Smooth muscle cell (in vitro differentiated cells): ENCODE measurements at regions not wholly inside any gene's neighbourhood (a gene's known extent, or its start where the extent isn't known, plus 50 kb on each side); places are given as distances from the start of the nearest gene placed in this dataset.

ENCODE experiments used
- DNase-seq: peaks from one replicate; lab custom pipeline; 2025; ENCODE audit not compliant: unreplicated experiment; lab: John Stamatoyannopoulos, UW
- H2AFZ ChIP-seq: fragments of 200-600 bp; sonication (generic); 2 replicates; pipeline ENCODE4 v1.6.0; 2016; ENCODE audit warnings: antibody characterized with exemption, low read depth, mild to moderate bottlenecking
- H3F3A ChIP-seq: fragments of 200-600 bp; sonication (generic); 2 replicates; pipeline ENCODE4 v1.6.0; 2017; ENCODE audit warnings: antibody characterized with exemption, low read depth
- H3K27ac ChIP-seq: fragments of 200-600 bp; sonication (generic); 2 replicates; pipeline ENCODE4 v1.5.1; 2016; ENCODE audit warnings: low read depth, mild to moderate bottlenecking
- H3K27me3 ChIP-seq: fragments of 200-600 bp; sonication (generic); 2 replicates; pipeline ENCODE4 v1.6.1; 2016; ENCODE audit warnings: low read depth, mild to moderate bottlenecking
- H3K36me3 ChIP-seq: fragments of 200-600 bp; sonication (generic); 2 replicates; pipeline ENCODE4 v1.5.1; 2016; ENCODE audit warnings: low read depth
- H3K4me1 ChIP-seq: fragments of 200-600 bp; sonication (generic); 2 replicates; pipeline ENCODE4 v1.5.1; 2016; ENCODE audit warnings: low read depth
- H3K4me2 ChIP-seq: fragments of 200-600 bp; sonication (generic); 2 replicates; pipeline ENCODE4 v1.6.0; 2016; ENCODE audit warnings: mild to moderate bottlenecking
- H3K4me3 ChIP-seq: fragments of 200-600 bp; sonication (generic); 2 replicates; pipeline ENCODE4 v1.5.1; 2016; ENCODE audit warnings: mild to moderate bottlenecking
- H3K79me2 ChIP-seq: fragments of 200-600 bp; sonication (generic); 2 replicates; pipeline ENCODE4 v1.6.0; 2016; ENCODE audit warnings: low read depth, mild to moderate bottlenecking
- H3K9ac ChIP-seq: fragments of 200-600 bp; sonication (generic); 2 replicates; pipeline ENCODE4 v1.6.0; 2016; ENCODE audit warnings: low read depth
- H3K9me3 ChIP-seq: fragments of 200-600 bp; sonication (generic); replicated peaks from 2 replicates; pipeline ENCODE4 v1.5.1; 2016; ENCODE audit warnings: low read depth
- H4K20me1 ChIP-seq: fragments of 200-600 bp; sonication (generic); 2 replicates; pipeline ENCODE4 v1.6.0; 2016; ENCODE audit warnings: low read depth
- CTCF ChIP-seq: fragments of 200-600 bp; sonication (generic); IDR thresholded peaks from 2 replicates; pipeline ENCODE4 v1.5.1; 2017; ENCODE audit warnings: borderline replicate concordance, mild to moderate bottlenecking, antibody characterized with exemption; ENCODE audit not compliant: insufficient read depth, poor library complexity, severe bottlenecking
- WGBS: methylation state at CpG from one replicate; pipeline ENCODE4 v1.1.7; 2016; ENCODE audit warnings: low lambda C conversion rate; 5-methylcytosine and 5-hydroxymethylcytosine counted together

- DNase-seq = no peak
- Histone ChIP-seq H3K27ac (peak overlapping the region; percentile 31), H3K79me2 (no peaks in the 10 kb centered on the region), H3F3A (no peaks in the 10 kb centered on the region), H3K36me3 (no peaks in the 10 kb centered on the region), H3K9ac (no peak overlapping the region), H3K9me3 (no peaks in the 10 kb centered on the region), H3K4me2 (no peak overlapping the region), H3K4me3 (no peak overlapping the region), H3K27me3 (no peaks in the 10 kb centered on the region), H4K20me1 (no peaks in the 10 kb centered on the region), H2AFZ (no peak overlapping the region), H3K4me1 (peaks cover 20% of the 10 kb centered on the region)
- TF ChIP-seq CTCF = no peak
- WGBS = 90% methylated on average over 10 of the region's 10 CpGs
Observed at GRCh38 chr13:30022256-30022655, 171.8 kb upstream of the UBL3 start.

- H3K27ac ChIP-seq = no peak overlapping the region
- H3K79me2 ChIP-seq = no peaks in the 10 kb centered on the region
- 85% methylated on average over 2 of the region's 2 CpGs for WGBS
- no peaks in the 10 kb centered on the region for H3K36me3 ChIP-seq
- TF ChIP-seq CTCF = no peak
- H3K4me3 ChIP-seq = no peak overlapping the region
- no peaks in the 10 kb centered on the region for H3F3A ChIP-seq
- no peak for DNase-seq
- peaks cover 20% of the 10 kb centered on the region for H3K4me1 ChIP-seq
- no peaks in the 10 kb centered on the region for H4K20me1 ChIP-seq
- H3K4me2 ChIP-seq = no peak overlapping the region
- no peaks in the 10 kb centered on the region for H3K9me3 ChIP-seq
- H3K9ac ChIP-seq = no peak overlapping the region
- no peaks in the 10 kb centered on the region for H3K27me3 ChIP-seq
- H2AFZ ChIP-seq = no peak overlapping the region
Observed at GRCh38 chr13:30021611-30022010, 171.2 kb upstream of the UBL3 start.

GRCh38 chr13:30020726-30021312 is 170.4 kb upstream of the UBL3 start:
- H3K4me1 ChIP-seq = peaks cover 20% of the 10 kb centered on the region
- no peaks in the 10 kb centered on the region for H3K9me3 ChIP-seq
- no peaks in the 10 kb centered on the region for H4K20me1 ChIP-seq
- H3K4me2 ChIP-seq = peak overlapping the region; percentile 31
- H3F3A ChIP-seq = no peaks in the 10 kb centered on the region
- H3K36me3 ChIP-seq = no peaks in the 10 kb centered on the region
- WGBS = 86% methylated on average over 4 of the region's 4 CpGs
- no peaks in the 10 kb centered on the region for H3K27me3 ChIP-seq
- H3K79me2 ChIP-seq = no peaks in the 10 kb centered on the region
- DNase-seq = no peak
- H3K9ac ChIP-seq = no peak overlapping the region
- H3K27ac ChIP-seq = peak overlapping the region; percentile 71
- TF ChIP-seq CTCF = no peak
- H3K4me3 ChIP-seq = no peak overlapping the region
- no peak overlapping the region for H2AFZ ChIP-seq
